Stimulated activated CD4-positive, alpha-beta T cell treated with anti-CD3 and anti-CD28 coated beads, Interleukin-1b, Interleukin-23, amount 100 ng/mL, for 4 hours (primary cell): ENCODE measurements at regions not wholly inside any gene's neighbourhood (a gene's known extent, or its start where the extent isn't known, plus 50 kb on each side); places are given as distances from the start of the nearest gene placed in this dataset.

Experiments
- DNase-seq, 2 donors: peaks; one replicate each; pipeline ENCODE4 v3.0.0-alpha.2; 2020; ENCODE audit warnings: low read depth in 2 of 2

DNA sequence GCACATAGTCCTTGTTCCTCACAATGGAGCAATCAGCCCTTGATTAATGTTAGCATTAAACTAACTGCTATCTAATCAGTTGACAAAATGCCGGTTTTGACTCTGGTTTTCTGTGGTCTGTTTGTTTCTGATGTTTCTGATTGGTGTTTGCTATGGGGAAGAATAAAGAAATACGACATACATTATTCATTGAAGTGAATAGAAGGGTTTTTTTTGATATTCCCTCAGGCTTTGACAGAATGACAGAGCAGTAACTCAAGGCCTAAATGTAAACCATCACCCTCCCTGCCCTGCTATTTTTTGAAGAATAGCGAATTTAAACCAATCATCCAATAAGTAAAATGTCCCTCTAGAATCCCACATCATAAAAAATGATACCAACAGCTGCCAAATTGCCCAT, 65.5 kb upstream of the HS3ST1 start:
- no peak for DNase-seq

DNA sequence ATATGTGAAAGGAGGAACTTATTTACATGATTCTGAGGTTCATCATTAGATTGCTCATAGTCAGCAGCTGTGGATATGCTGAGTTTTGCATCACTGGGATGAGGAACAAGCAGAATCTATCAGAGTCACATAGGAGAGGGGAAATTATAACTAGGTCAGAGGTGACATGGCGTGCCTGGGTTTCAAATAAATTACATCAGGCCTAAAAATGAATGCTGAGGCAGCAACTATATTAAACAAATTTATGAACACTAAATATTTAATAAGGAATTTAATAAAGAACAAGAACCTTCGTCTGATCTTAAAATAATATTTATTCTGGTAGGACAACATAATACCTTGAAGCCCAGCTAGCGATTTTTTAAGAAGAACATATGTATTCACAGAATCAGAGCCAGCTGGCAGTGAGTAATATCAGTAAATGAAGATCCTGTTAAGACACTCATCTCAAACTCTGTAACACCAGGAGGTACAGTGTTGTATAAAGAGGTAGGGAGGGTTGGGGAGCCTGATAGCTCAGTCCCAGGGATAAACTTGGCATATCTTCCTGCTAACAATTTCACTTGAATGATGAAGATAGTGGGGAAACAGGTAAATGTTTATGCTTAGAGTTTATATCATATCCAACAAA, 60.9 kb upstream of the HS3ST1 start:
- no peak for DNase-seq

DNA sequence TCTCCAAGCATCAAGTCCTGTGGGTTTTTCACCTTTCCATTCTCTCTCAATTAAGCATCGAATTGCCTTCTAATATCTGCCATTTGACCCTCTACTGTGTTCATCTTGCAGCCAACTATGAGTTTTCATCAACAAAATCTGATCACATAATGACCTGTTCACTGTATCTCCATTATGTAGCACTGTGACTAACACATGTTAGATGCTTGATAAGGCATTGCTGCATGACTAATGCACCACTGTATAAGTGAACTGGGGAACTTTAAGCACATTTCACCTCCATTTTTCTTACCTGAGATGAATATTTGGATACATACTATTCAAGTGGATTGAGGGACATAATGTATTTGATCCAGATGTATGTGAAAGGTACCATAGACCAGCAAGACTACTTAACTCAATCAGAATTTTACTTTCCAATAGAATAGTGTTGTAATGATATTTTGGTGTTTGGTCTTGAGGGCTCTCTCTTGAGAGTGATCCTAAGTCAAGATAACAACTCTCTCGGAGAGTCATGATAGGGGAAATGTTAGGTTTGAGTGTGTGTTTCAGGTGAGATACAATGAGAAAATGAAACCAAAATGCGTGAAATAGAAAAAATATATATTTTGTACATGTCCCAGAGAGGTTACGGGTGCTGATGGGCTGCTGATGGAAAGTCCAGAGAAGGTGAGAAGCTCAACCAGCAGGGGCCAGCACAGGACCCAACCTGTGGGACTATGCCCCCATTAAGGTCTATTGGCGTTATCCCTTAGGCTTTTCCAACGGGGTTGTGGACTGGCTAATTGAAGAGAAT, 60.2 kb upstream of the HS3ST1 start:
- DNase-seq: no peak

DNA sequence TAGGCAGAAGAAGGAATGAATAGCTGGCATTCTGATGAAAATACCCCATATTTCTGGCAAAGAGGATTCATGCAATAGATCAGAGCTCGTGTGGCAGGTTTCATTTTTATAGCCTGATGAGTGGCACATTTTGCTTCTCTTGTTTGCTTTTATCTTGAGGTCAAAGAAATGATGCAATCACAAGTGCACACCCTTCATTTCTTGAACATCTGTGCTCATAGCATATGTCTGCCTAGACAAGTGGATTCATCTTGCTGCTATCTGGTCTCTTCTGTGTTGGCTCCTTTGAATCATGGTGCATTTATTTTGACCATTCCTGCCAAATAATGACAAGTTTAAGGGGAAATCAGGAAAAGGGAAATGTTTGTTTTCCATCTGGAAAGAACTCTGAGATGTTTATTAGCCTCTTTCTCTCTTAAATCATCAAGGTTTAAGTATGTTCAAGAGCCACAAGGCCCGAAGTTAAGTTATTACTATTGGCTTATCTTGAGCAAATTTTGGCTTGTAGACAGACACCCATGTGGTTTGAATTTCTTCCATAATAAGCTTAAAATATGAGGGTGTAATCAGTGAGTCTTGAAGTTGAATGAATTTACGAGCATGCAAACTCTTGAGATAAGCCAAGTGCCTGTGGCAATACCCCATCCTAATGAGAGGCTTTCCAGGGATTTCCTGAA, 59.3 kb upstream of the HS3ST1 start:
- no peak for DNase-seq

DNA sequence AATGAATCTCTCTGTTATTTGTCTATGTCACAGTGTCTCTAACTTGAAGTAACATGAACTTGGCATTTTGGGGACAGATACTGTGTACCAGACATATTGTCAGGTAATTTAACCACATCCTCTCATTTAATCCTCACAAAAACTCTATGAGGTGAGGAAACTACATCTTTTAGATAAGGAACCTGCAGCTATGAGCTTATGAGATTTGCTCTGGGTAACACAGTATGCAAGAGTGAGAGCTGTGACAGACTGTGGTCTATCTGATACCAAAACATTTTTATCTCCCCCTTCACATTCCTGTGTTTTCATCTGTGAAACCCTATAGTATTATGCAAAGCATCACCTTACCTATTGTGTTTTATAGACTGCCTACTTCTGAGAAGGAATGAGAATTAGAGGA, 58.4 kb upstream of the HS3ST1 start:
- no peak for DNase-seq

DNA sequence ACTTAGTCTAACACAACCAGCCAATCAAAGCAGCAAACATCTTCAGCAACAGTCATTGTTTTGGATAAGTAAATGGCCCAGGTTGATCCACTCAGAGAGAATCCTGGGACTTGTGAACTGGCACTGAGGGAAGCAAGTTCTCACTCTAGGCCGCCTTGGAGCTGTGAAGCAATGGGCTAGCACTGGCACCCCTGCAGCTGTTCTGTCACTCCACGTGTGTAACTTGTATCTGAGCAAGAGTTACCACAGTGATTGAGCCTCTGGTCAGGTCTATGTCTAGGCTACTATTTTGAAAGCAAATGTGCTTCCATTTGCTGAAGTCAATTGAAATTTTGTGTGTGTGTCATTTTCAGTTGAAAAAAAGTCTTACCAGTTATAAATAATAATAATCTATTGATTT, 57.2 kb upstream of the HS3ST1 start:
- no peak for DNase-seq

DNA sequence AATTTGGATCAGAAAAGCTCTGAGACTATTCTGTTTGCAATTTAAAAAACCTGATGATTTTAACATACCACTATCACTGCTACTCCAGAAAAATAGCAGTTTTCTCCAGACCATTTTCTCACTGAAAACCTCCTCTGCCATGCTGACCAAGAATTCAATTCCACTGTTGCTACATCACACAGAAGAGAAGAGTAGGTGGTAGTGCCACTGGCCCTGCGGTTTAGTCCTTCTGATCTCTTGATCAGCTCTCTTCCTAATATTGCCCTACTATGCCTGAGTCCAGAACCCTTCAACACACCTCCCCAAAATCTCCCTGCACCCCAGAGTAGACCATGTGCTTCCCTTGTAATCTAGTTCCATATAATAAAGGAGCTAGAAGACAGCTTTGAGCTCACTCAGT, 55.8 kb upstream of the HS3ST1 start:
- DNase-seq: no peak

DNA sequence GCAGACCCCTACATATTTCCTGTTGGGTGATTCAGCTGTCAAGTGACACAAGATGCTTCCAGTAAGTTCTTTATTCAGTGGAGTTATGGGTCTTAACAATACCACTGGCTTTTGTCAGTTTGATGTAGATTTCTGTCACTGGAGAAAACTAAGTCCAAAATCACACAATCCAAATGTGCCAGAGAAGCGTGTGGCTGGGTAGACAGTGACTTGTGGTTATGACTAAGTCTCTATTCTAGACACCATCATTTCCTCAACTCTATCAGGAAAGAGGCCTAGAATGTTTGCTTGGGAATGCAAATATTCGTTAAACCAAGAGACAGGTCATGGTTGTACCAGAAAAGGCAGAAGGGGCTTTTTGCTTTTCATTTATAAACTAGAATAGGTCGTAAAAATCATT, 54.4 kb upstream of the HS3ST1 start:
- no peak for DNase-seq

DNA sequence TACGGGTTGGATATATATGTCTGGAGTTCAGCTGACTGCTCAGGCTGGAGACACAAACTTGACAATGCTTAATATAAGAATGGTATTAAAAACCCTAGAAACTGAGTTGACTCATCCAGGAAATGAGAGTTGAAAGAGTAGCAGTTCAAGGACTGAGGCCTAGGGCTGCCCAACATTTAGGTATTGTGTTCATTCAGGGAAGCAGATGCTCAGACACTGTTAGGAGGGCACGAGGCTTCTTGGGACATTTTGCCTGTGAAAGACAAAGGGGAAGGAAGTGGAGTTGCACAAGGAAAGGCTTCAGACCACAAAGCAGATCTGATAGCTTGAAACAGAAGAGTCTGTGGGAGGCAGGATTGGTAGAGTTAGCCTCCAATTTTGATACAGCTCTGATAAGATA, 52.0 kb upstream of the HS3ST1 start:
- no peak for DNase-seq
